GM18870 (cell line): ENCODE measurements at regions not wholly inside any gene's neighbourhood (a gene's known extent, or its start where the extent isn't known, plus 50 kb on each side); places are given as distances from the start of the nearest gene placed in this dataset.
A peak's percentile ranks its signal among the peaks of the same experiment; 100 is the strongest.
"Not testable (repeated sequence)": the region's sequence is repeated elsewhere in the genome, so short reads cannot be mapped to it uniquely, and the experiment has no call there.

Source experiments
- ATAC-seq: cut with Tn5 transposase; IDR thresholded peaks from one replicate; pipeline ENCODE4 v1.9.1; 2021; ENCODE audit warnings: moderate library complexity; ENCODE audit not compliant: unreplicated experiment

GRCh38 chr3:88775026-88775690 lies 332.3 kb upstream of the EPHA3 start:
- no peak for ATAC-seq

- ATAC-seq, result no peak
Measured at GRCh38 chr3:88779482-88779881, 327.9 kb upstream of the EPHA3 start.

GRCh38 chr3:88784925-88785324 lies 322.5 kb upstream of the EPHA3 start:
- ATAC-seq, result no peak

- no peak for ATAC-seq
Measured at GRCh38 chr3:88785841-88786240, 321.6 kb upstream of the EPHA3 start.

- no peak for ATAC-seq
Measured at GRCh38 chr3:88795503-88795902, 311.9 kb upstream of the EPHA3 start.

- ATAC-seq, result no peak
Measured at GRCh38 chr3:88807491-88808105, 299.8 kb upstream of the EPHA3 start.

GRCh38 chr3:88809993-88810392 lies 297.4 kb upstream of the EPHA3 start:
- ATAC-seq, result no peak

GRCh38 chr3:88810455-88810854 lies 297.0 kb upstream of the EPHA3 start:
- ATAC-seq, result no peak

GRCh38 chr3:88811096-88811495 lies 296.3 kb upstream of the EPHA3 start:
- no peak for ATAC-seq

- ATAC-seq, result no peak
Measured at GRCh38 chr3:88812576-88812975, 294.8 kb upstream of the EPHA3 start.

- no peak for ATAC-seq
Measured at GRCh38 chr3:88816445-88816844, 291.0 kb upstream of the EPHA3 start.

GRCh38 chr3:88824666-88825564 lies 282.5 kb upstream of the EPHA3 start:
- no peak for ATAC-seq

GRCh38 chr3:88828466-88828865 lies 279.0 kb upstream of the EPHA3 start:
- no peak for ATAC-seq

GRCh38 chr3:88852606-88853005 lies 254.8 kb upstream of the EPHA3 start:
- no peak for ATAC-seq

GRCh38 chr3:88863196-88863595 lies 244.2 kb upstream of the EPHA3 start:
- no peak for ATAC-seq

- no peak for ATAC-seq
Measured at GRCh38 chr3:88876724-88877123, 230.7 kb upstream of the EPHA3 start.

GRCh38 chr3:88879905-88880304 lies 227.5 kb upstream of the EPHA3 start:
- no peak for ATAC-seq

- peak; percentile 100 for ATAC-seq
Measured at GRCh38 chr3:88882121-88882520, 225.3 kb upstream of the EPHA3 start.

- ATAC-seq, result not testable (repeated sequence)
Measured at GRCh38 chr3:88886624-88887023, 220.8 kb upstream of the EPHA3 start.

- no peak for ATAC-seq
Measured at GRCh38 chr3:88896026-88896425, 211.4 kb upstream of the EPHA3 start.

GRCh38 chr3:88912294-88912877 lies 195.0 kb upstream of the EPHA3 start:
- ATAC-seq, result no peak
